ENCODE measurements at regions not wholly inside any gene's neighbourhood (a gene's known extent, or its start where the extent isn't known, plus 50 kb on each side); places are given as distances from the start of the nearest gene placed in this dataset.

DNA sequence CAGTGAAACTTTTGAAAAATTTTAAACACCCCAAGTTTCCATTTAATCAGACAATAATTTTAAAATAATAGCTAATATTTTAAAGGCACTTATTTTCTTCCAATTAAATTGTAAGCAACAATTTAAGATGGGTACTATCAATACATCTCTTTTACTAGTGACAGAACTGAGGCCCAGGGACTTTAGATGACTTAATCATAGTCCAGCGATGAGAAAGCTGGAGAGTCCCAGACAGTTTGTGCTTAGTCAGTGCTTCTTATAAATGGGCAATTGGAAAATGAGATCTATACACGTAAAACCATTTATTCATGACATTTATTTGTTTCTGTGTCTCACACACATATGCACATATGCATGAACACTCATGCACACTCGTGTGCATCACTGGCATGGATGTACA lies 2063.5 kb downstream of the PCDH9 start (continued):
- TF ChIP-seq, protein P1, sequence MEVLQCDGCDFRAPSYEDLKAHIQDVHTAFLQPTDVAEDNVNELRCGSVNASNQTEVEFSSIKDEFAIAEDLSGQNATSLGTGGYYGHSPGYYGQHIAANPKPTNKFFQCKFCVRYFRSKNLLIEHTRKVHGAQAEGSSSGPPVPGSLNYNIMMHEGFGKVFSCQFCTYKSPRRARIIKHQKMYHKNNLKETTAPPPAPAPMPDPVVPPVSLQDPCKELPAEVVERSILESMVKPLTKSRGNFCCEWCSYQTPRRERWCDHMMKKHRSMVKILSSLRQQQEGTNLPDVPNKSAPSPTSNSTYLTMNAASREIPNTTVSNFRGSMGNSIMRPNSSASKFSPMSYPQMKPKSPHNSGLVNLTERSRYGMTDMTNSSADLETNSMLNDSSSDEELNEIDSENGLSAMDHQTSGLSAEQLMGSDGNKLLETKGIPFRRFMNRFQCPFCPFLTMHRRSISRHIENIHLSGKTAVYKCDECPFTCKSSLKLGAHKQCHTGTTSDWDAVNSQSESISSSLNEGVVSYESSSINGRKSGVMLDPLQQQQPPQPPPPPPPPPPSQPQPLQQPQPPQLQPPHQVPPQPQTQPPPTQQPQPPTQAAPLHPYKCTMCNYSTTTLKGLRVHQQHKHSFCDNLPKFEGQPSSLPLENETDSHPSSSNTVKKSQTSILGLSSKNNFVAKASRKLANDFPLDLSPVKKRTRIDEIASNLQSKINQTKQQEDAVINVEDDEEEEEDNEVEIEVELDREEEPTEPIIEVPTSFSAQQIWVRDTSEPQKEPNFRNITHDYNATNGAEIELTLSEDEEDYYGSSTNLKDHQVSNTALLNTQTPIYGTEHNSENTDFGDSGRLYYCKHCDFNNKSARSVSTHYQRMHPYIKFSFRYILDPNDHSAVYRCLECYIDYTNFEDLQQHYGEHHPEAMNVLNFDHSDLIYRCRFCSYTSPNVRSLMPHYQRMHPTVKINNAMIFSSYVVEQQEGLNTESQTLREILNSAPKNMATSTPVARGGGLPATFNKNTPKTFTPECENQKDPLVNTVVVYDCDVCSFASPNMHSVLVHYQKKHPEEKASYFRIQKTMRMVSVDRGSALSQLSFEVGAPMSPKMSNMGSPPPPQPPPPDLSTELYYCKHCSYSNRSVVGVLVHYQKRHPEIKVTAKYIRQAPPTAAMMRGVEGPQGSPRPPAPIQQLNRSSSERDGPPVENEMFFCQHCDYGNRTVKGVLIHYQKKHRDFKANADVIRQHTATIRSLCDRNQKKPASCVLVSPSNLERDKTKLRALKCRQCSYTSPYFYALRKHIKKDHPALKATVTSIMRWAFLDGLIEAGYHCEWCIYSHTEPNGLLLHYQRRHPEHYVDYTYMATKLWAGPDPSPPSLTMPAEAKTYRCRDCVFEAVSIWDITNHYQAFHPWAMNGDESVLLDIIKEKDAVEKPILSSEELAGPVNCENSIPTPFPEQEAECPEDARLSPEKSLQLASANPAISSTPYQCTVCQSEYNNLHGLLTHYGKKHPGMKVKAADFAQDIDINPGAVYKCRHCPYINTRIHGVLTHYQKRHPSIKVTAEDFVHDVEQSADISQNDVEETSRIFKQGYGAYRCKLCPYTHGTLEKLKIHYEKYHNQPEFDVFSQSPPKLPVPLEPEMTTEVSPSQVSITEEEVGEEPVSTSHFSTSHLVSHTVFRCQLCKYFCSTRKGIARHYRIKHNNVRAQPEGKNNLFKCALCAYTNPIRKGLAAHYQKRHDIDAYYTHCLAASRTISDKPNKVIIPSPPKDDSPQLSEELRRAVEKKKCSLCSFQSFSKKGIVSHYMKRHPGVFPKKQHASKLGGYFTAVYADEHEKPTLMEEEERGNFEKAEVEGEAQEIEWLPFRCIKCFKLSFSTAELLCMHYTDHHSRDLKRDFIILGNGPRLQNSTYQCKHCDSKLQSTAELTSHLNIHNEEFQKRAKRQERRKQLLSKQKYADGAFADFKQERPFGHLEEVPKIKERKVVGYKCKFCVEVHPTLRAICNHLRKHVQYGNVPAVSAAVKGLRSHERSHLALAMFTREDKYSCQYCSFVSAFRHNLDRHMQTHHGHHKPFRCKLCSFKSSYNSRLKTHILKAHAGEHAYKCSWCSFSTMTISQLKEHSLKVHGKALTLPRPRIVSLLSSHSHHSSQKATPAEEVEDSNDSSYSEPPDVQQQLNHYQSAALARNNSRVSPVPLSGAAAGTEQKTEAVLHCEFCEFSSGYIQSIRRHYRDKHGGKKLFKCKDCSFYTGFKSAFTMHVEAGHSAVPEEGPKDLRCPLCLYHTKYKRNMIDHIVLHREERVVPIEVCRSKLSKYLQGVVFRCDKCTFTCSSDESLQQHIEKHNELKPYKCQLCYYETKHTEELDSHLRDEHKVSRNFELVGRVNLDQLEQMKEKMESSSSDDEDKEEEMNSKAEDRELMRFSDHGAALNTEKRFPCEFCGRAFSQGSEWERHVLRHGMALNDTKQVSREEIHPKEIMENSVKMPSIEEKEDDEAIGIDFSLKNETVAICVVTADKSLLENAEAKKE (CRISPR knock-in tag; IDR thresholded peaks at IDR 0.05) = no peak
- TF ChIP-seq JUNB (IDR thresholded peaks at IDR 0.05; ENCODE audit: unreplicated experiment) = no peak

DNA sequence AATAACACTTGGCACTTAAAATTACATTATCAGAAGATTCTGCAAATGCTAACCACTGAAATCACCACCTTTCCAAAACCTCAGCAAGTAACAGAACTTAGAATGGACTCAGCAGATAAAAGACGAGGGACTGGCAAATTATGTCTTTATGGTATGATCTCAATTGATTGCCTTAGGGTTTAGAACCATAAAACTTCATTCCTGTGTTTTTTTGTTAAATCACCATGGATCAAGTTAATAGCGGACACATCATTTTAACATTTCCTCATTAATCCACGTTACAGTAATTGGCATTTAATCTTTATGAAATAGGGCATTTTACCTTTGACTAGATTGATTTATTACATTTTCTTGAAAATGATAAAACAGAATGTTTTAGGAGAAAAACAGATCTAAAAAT lies 2070.3 kb downstream of the PCDH9 start:
- Mint-ChIP-seq H3K4me3 (no peak overlapping the region), H3K27me3 (ENCODE audit: insufficient read depth, low read depth, poor library complexity) (peaks cover 4% of the 10 kb centered on the region), H3K9me3 (no peaks in the 10 kb centered on the region), H3K4me1 (no peaks in the 10 kb centered on the region), H3K27ac (no peak overlapping the region), H3K36me3 (ENCODE audit: low read depth) (no peaks in the 10 kb centered on the region)
- H3F3A ChIP-seq (replicated peaks; ENCODE audit: low read depth) = no peaks in the 10 kb centered on the region
- no peaks in the 10 kb centered on the region for H3K79me2 ChIP-seq (replicated peaks; ENCODE audit: insufficient read depth)
- H3K9me2 ChIP-seq (ENCODE audit: insufficient read depth) = no peaks in the 10 kb centered on the region
- no peak overlapping the region for H3K4me2 ChIP-seq
- H4K20me1 ChIP-seq (replicated peaks; ENCODE audit: insufficient read depth) = no peaks in the 10 kb centered on the region
- H3K27me3 ChIP-seq (ENCODE audit: insufficient read depth) = no peaks in the 10 kb centered on the region
- no peak overlapping the region for H3K27ac ChIP-seq (ENCODE audit: low read depth)
- H3K36me3 ChIP-seq (ENCODE audit: insufficient read depth) = no peaks in the 10 kb centered on the region
- no peak for ATAC-seq
- TF ChIP-seq, protein P2, sequence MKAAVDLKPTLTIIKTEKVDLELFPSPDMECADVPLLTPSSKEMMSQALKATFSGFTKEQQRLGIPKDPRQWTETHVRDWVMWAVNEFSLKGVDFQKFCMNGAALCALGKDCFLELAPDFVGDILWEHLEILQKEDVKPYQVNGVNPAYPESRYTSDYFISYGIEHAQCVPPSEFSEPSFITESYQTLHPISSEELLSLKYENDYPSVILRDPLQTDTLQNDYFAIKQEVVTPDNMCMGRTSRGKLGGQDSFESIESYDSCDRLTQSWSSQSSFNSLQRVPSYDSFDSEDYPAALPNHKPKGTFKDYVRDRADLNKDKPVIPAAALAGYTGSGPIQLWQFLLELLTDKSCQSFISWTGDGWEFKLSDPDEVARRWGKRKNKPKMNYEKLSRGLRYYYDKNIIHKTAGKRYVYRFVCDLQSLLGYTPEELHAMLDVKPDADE (IDR thresholded peaks at IDR 0.05) = no peak
- no peak for TF ChIP-seq POLR2AphosphoS5 (IDR thresholded peaks at IDR 0.05; ENCODE audit: low read depth)
- no peak for TF ChIP-seq CREB1 (CRISPR knock-in tag; IDR thresholded peaks at IDR 0.05; ENCODE audit: low read depth)
- TF ChIP-seq EZH2phosphoT487 (IDR thresholded peaks at IDR 0.05; ENCODE audit: unreplicated experiment) = no peak
- no peak for TF ChIP-seq JUNB (IDR thresholded peaks at IDR 0.05; ENCODE audit: unreplicated experiment)
- no peak for TF ChIP-seq EZH2 (IDR thresholded peaks at IDR 0.05; ENCODE audit: low read depth, unreplicated experiment)
- H3K4me1 ChIP-seq (ENCODE audit: insufficient read depth) = no peaks in the 10 kb centered on the region
- H3K4me3 ChIP-seq = no peak overlapping the region
- no peak for DNase-seq (ENCODE audit: low spot score)
- no peak overlapping the region for H2AFZ ChIP-seq

All from GM23338 (cell line).